ENCODE measurements at regions not wholly inside any gene's neighbourhood (a gene's known extent, or its start where the extent isn't known, plus 50 kb on each side); places are given as distances from the start of the nearest gene placed in this dataset.

DNA sequence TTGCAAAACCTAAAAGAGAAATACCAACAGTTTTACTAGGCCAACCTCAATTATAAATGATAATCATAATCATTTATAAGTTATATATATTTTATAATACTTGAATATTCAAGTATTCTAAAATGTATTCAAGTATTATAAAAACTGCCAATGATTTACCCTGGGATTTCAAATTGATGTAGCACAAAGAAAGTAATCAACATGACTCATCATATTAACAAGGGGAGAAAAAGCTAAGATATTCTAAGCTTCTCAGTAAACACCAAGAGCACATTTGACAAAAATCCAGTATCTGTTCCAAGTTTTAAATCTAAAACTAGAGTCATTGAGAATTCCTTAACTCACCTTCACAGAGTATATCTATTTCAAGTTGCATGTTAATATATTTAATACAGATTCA is 56.1 kb downstream of the CAPZA3 start:
- no peak for DNase-seq
- Histone ChIP-seq H3K9me3 (peaks cover 0 to 6% (median 0%) of the 10 kb centered on the region in 4 donors), H3K27me3 (no peaks in the 10 kb centered on the region), H3K4me1 (peaks cover 0 to 12% (median 4%) of the 10 kb centered on the region in 4 donors), H3K4me3 (no peak overlapping the region), H3K36me3 (no peaks in the 10 kb centered on the region), H3K27ac (no peak overlapping the region)
- intact Hi-C loops (cut with DNase I; ENCODE audit: low total_unique reads): no loop called here
- TF ChIP-seq POLR2A (IDR thresholded peaks at IDR 0.05) (no peak), EP300 (IDR thresholded peaks at IDR 0.05) (no peak), POLR2AphosphoS5 (IDR thresholded peaks at IDR 0.05) (no peak)
- TF ChIP-seq, protein P1, sequence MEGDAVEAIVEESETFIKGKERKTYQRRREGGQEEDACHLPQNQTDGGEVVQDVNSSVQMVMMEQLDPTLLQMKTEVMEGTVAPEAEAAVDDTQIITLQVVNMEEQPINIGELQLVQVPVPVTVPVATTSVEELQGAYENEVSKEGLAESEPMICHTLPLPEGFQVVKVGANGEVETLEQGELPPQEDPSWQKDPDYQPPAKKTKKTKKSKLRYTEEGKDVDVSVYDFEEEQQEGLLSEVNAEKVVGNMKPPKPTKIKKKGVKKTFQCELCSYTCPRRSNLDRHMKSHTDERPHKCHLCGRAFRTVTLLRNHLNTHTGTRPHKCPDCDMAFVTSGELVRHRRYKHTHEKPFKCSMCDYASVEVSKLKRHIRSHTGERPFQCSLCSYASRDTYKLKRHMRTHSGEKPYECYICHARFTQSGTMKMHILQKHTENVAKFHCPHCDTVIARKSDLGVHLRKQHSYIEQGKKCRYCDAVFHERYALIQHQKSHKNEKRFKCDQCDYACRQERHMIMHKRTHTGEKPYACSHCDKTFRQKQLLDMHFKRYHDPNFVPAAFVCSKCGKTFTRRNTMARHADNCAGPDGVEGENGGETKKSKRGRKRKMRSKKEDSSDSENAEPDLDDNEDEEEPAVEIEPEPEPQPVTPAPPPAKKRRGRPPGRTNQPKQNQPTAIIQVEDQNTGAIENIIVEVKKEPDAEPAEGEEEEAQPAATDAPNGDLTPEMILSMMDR (IDR thresholded peaks at IDR 0.05): no peak

DNA sequence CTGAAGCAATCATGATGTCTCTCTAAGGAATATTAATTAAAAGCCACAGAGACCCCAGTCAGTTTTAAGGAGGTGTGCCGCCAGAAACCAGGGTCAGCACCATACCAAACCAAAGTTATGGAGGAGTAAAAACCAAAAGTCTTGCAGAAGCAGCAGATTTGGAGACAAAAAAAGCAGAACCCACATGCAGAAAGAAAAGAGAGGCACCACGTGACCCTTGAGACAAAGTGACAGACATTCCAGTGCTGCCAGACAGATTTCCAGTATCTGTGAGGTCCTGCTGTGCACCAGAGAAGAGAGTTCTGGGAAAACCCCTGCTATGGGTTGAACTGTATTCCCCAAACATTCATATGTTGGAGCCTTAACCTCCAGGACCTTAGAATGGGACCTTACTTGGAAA is 59.7 kb downstream of the CAPZA3 start:
- intact Hi-C loops (cut with DNase I; ENCODE audit: low total_unique reads): no loop called here
- DNase-seq: no peak
- Histone ChIP-seq H3K27ac (no peak overlapping the region), H3K27me3 (no peaks in the 10 kb centered on the region), H3K4me3 (no peak overlapping the region), H3K4me1 (peaks cover 0 to 18% (median 6%) of the 10 kb centered on the region in 4 donors), H3K36me3 (no peaks in the 10 kb centered on the region), H3K9me3 (no peaks in the 10 kb centered on the region)
- 78 to 93% (median 90%) methylated on average over 2 of the region's 2 CpGs for whole genome bisulfite sequencing, 5 donors
- TF ChIP-seq EP300 (IDR thresholded peaks at IDR 0.05) (no peak), POLR2AphosphoS5 (IDR thresholded peaks at IDR 0.05) (no peak)
- TF ChIP-seq, protein P1 (IDR thresholded peaks at IDR 0.05): no peak

DNA sequence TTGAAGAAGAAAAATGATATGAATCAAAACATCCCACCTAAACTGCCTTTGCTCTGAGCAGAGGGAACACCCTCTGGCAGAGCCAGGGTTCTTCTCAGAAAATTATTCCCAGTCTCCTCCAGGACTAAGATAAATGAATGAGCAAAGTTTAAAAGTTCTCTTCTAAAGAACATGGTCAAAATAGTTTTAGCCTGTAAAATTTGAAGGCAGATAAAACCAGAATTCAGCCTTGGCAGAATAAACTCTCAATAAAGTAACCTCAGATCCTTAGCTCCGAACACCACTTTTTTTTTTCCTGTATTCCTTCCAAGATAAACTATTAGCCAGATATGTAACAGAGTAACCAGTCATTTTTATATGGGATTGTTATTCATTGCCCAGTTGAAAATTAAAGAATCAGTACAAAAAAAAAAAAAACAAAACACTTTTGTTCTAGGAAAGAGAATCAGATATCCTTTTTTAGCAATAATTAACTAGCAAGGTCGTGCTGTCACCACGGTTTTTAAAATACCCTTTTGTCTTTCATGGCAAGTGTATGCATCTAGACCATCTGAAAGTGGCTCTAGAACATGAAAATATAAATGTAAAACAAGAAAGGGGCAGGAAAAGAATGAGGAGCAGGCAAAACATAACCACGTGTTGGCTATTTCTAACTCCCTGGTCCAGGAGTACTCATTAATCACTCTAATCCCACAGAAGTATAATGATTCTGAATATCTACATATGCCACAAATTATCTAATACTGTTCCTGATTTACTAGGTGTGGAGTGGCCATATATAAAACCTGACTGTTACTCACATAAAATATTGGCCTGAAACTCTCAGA is 60.8 kb downstream of the CAPZA3 start:
- intact Hi-C loops (cut with DNase I; ENCODE audit: low total_unique reads): no loop called here
- Histone ChIP-seq H3K36me3 (no peaks in the 10 kb centered on the region), H3K4me3 (no peak overlapping the region), H3K27me3 (no peaks in the 10 kb centered on the region), H3K4me1 (peaks cover 0 to 18% (median 6%) of the 10 kb centered on the region in 4 donors), H3K9me3 (no peaks in the 10 kb centered on the region), H3K27ac (peak overlapping the region in 2 of 5 donors; percentile 24 to 47)
- WGBS, 5 donors: 15 to 28% (median 18%) methylated on average over 4 of the region's 4 CpGs
- peak in 1 of 2 donors; percentile 52 for DNase-seq
- TF ChIP-seq POLR2AphosphoS5 (IDR thresholded peaks at IDR 0.05) (no peak), EP300 (IDR thresholded peaks at IDR 0.05) (no peak), POLR2A (IDR thresholded peaks at IDR 0.05) (no peak)
- TF ChIP-seq, protein P1 (IDR thresholded peaks at IDR 0.05): no peak

DNA sequence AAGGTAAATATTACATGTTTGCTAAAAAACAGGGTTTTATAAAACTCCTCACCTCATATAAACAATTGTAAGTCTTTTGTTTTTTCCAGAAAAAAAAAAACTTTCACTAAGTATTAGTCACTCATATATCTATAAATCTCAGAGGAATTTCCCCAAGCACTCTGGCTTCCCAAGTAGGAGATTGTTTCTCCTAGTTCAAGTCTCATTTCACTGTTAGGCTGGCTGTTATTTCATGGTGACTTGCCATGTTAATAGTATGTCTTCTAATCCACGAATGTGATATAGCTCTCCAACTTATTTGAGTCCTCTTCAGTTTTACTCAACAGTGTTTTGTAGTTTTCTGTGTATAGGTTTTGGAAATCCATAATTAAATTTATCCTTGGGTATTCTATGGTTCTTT is 61.6 kb downstream of the CAPZA3 start:
- no peaks in the 10 kb centered on the region for H3K27me3 ChIP-seq
- DNase-seq: no peak
- WGBS, 5 donors: 69 to 91% (median 80%) methylated on average over 1 of the region's 1 CpG
- intact Hi-C loops (cut with DNase I; ENCODE audit: low total_unique reads): no loop called here
- H3K36me3 ChIP-seq: no peaks in the 10 kb centered on the region
- H3K4me1 ChIP-seq: peaks cover 0 to 18% (median 6%) of the 10 kb centered on the region in 4 donors
- no peak overlapping the region for H3K4me3 ChIP-seq
- H3K27ac ChIP-seq: peak overlapping the region in 1 of 5 donors; percentile 47
- TF ChIP-seq POLR2A (IDR thresholded peaks at IDR 0.05): no peak
- no peak for TF ChIP-seq EP300 (IDR thresholded peaks at IDR 0.05)
- TF ChIP-seq POLR2AphosphoS5 (IDR thresholded peaks at IDR 0.05): no peak
- TF ChIP-seq, protein P1 (IDR thresholded peaks at IDR 0.05): no peak
- H3K9me3 ChIP-seq: no peaks in the 10 kb centered on the region

Measured in stomach (tissue), 8 donors.